Gastroesophageal sphincter (tissue), 4 donors: ENCODE measurements at regions not wholly inside any gene's neighbourhood (a gene's known extent, or its start where the extent isn't known, plus 50 kb on each side); places are given as distances from the start of the nearest gene placed in this dataset.

Experiments used
- ATAC-seq: fragments of 150-250 bp; one replicate; pipeline ENCODE4 v1.9.1; 2016; ENCODE audit warnings: mild to moderate bottlenecking, moderate library complexity
- H3K27ac ChIP-seq, 4 donors: fragments of 200-600 bp; sonication (generic) in 3 of 4; 1 replicate in 3 of 4; 2 replicates in 1 of 4; pipeline ENCODE4 v1.5.1; 2016 to 2019
- H3K27me3 ChIP-seq: fragments of 200-600 bp; sonication (generic); one replicate; pipeline ENCODE4 v1.5.1; 2019
- H3K36me3 ChIP-seq, 2 donors: fragments of 200-600 bp; sonication (generic); one replicate each; pipeline ENCODE4 v1.5.1; 2019; ENCODE audit warnings: control low read depth in 1 of 2
- H3K4me1 ChIP-seq, 3 donors: fragments of 200-600 bp; sonication (generic); 1 replicate in 2 of 3; 2 replicates in 1 of 3; pipeline ENCODE4 v1.5.1; 2016 to 2019; ENCODE audit warnings: control low read depth in 2 of 3
- H3K4me3 ChIP-seq, 2 donors: fragments of 200-600 bp; sonication (generic); one replicate each; pipeline ENCODE4 v1.5.1; 2019; ENCODE audit warnings: mild to moderate bottlenecking in 1 of 2, moderate library complexity in 1 of 2
- H3K9me3 ChIP-seq, 3 donors: fragments of 200-600 bp; sonication (generic); one replicate each; pipeline ENCODE4 v1.5.1; 2017 to 2019; ENCODE audit warnings: control low read depth in 2 of 3
- CTCF ChIP-seq, 4 experiments: fragments of 200-600 bp in 2 of 4; fragments of 450-650 bp in 2 of 4; sonication (generic) in 1 of 4; IDR thresholded peaks; one replicate each; pipeline ENCODE4 v1.5.1; 2017 to 2019; ENCODE audit warnings: antibody characterized with exemption in 4 of 4, mild to moderate bottlenecking in 2 of 4, moderate library complexity in 2 of 4
- EP300 ChIP-seq: sonication (generic); formaldehyde crosslinking; IDR thresholded peaks from one replicate; pipeline ENCODE4 v1.6.1; 2017; ENCODE audit warnings: antibody characterized with exemption, mild to moderate bottlenecking
- POLR2A ChIP-seq, 2 donors: fragments of 450-650 bp; IDR thresholded peaks; one replicate each; pipeline ENCODE4 v1.6.1; 2017; ENCODE audit warnings: antibody characterized with exemption in 2 of 2, mild to moderate bottlenecking in 2 of 2, moderate library complexity in 1 of 2
- POLR2AphosphoS5 ChIP-seq: sonication (generic); formaldehyde crosslinking; IDR thresholded peaks from one replicate; pipeline ENCODE4 v1.6.1; 2017; ENCODE audit warnings: antibody characterized with exemption
- WGBS, 2 donors: methylation state at CpG; one replicate each; pipeline ENCODE4 v1.1.5; 2018; ENCODE audit warnings: low coverage in 1 of 2; 5-methylcytosine and 5-hydroxymethylcytosine counted together

- Histone ChIP-seq H3K9me3 (no peaks in the 10 kb centered on the region), H3K27me3 (no peaks in the 10 kb centered on the region), H3K27ac (no peak overlapping the region), H3K36me3 (no peaks in the 10 kb centered on the region), H3K4me3 (no peak overlapping the region), H3K4me1 (peaks cover 0 to 14% (median 4%) of the 10 kb centered on the region in 3 donors)
- WGBS, 2 donors, result 73 to 76% methylated on average over 9 to 12 of the region's 13 CpGs
- no peak for TF ChIP-seq POLR2A (IDR thresholded peaks at IDR 0.05)
- TF ChIP-seq CTCF (IDR thresholded peaks at IDR 0.05), result no peak
- TF ChIP-seq POLR2AphosphoS5, result no peak
- no peak for TF ChIP-seq EP300
- no peak for ATAC-seq
These were observed 110.1 kb downstream of the SNX5 start for GRCh38 chr20:17858450-17859001.

GRCh38 chr20:17857639-17858449, 110.8 kb downstream of the SNX5 start:
- no peak overlapping the region for H3K27ac ChIP-seq
- no peaks in the 10 kb centered on the region for H3K9me3 ChIP-seq
- WGBS, 2 donors, result 93 to 100% methylated on average over 2 to 4 of the region's 4 CpGs
- H3K4me1 ChIP-seq, result peaks cover 0 to 10% (median 4%) of the 10 kb centered on the region in 3 donors
- no peak for ATAC-seq
- no peak overlapping the region for H3K4me3 ChIP-seq
- no peaks in the 10 kb centered on the region for H3K36me3 ChIP-seq
- no peaks in the 10 kb centered on the region for H3K27me3 ChIP-seq
- TF ChIP-seq POLR2AphosphoS5 (no peak), EP300 (no peak), POLR2A (IDR thresholded peaks at IDR 0.05) (no peak), CTCF (IDR thresholded peaks at IDR 0.05) (no peak)

GRCh38 chr20:17856837-17857605, 111.6 kb downstream of the SNX5 start:
- peaks cover 0 to 10% (median 4%) of the 10 kb centered on the region in 3 donors for H3K4me1 ChIP-seq
- WGBS, 2 donors, result 96 to 98% methylated on average over 4 of the region's 5 CpGs
- no peaks in the 10 kb centered on the region for H3K36me3 ChIP-seq
- no peaks in the 10 kb centered on the region for H3K9me3 ChIP-seq
- no peaks in the 10 kb centered on the region for H3K27me3 ChIP-seq
- no peak overlapping the region for H3K27ac ChIP-seq
- no peak for ATAC-seq
- TF ChIP-seq POLR2A (IDR thresholded peaks at IDR 0.05), result no peak
- no peak for TF ChIP-seq POLR2AphosphoS5
- TF ChIP-seq CTCF (IDR thresholded peaks at IDR 0.05), result no peak
- no peak for TF ChIP-seq EP300
- H3K4me3 ChIP-seq, result no peak overlapping the region

GRCh38 chr20:17856024-17856564, 112.5 kb downstream of the SNX5 start:
- WGBS, 2 donors, result 80% methylated on average over 3 of the region's 3 CpGs; no CpG with 5 or more reads in 1 of the 2 donors
- TF ChIP-seq POLR2AphosphoS5, result no peak
- no peak for ATAC-seq

GRCh38 chr20:17854307-17854903, 114.2 kb downstream of the SNX5 start:
- no peaks in the 10 kb centered on the region for H3K9me3 ChIP-seq
- no peak overlapping the region for H3K4me3 ChIP-seq
- ATAC-seq, result no peak
- H3K27ac ChIP-seq, result no peak overlapping the region
- TF ChIP-seq POLR2AphosphoS5 (no peak), POLR2A (IDR thresholded peaks at IDR 0.05) (no peak), CTCF (IDR thresholded peaks at IDR 0.05) (no peak), EP300 (no peak)
- WGBS, 2 donors, result 46 to 100% methylated on average over 2 to 3 of the region's 4 CpGs
- peaks cover 0 to 12% (median 6%) of the 10 kb centered on the region in 3 donors for H3K4me1 ChIP-seq
- H3K27me3 ChIP-seq, result no peaks in the 10 kb centered on the region
- no peaks in the 10 kb centered on the region for H3K36me3 ChIP-seq

More at GRCh38 chr20:17856024-17856564, 112.5 kb downstream of the SNX5 start:
- no peaks in the 10 kb centered on the region for H3K27me3 ChIP-seq
- H3K4me1 ChIP-seq, result peaks cover 0 to 10% (median 4%) of the 10 kb centered on the region in 3 donors
- no peaks in the 10 kb centered on the region for H3K9me3 ChIP-seq
- H3K4me3 ChIP-seq, result no peak overlapping the region
- H3K36me3 ChIP-seq, result no peaks in the 10 kb centered on the region
- no peak overlapping the region for H3K27ac ChIP-seq
